Midbrain (tissue), 1 donor: ENCODE measurements at regions not wholly inside any gene's neighbourhood (a gene's known extent, or its start where the extent isn't known, plus 50 kb on each side); places are given as distances from the start of the nearest gene placed in this dataset.

Source experiments
- DNase-seq: peaks from one replicate; lab custom pipeline; 2025; lab: John Stamatoyannopoulos, UW

- no peak for DNase-seq
Observed at GRCh38 chr12:16681196-16681595, 75.2 kb upstream of the LMO3 start.

DNA sequence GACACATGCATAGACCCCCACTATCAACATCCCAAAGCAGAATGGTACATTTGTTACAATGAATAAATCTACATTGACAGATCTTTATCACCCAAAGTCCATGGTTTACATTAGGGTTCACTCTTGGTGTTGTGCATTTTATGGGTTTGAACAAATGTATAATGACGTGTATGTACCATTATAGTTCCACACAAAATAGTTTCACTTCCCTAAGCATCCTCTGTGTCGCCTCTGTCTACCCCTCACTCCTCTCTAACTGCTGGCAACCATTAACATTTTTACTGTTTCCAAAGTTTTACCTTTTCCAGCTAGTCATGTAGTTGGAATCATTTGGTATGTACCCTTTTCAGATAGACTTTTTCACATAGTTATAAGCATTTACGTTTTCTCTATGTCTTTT, 69.5 kb upstream of the LMO3 start:
- DNase-seq = no peak

- DNase-seq = no peak
Observed at GRCh38 chr12:16674885-16675284, 68.9 kb upstream of the LMO3 start.

DNA sequence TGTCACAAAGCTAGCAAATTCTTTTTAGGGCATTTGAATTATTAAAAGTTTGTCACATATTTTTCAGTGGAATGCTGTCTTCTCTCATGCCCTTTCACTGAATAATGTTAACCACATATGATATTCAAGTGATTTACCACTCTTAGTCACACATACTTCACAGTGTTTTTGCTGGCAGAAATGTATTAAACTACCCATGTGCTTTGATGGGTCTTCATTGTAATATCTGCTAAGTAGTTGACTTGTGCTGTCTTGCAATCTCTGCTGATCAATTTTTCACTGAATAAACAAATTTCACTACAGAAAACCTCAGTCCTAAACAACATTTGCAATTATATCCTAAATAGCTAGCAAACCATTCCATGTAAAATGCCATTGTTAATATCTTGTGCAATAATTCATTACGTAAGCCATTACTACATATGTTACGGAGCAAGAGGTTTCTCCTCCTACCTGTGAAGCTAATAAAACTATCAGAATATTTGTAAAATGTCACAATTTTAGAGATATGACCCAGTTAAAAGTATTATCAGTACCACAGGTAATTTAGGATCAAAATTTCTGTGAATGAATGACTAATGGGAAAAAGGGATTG, 64.6 kb upstream of the LMO3 start:
- DNase-seq = no peak

DNA sequence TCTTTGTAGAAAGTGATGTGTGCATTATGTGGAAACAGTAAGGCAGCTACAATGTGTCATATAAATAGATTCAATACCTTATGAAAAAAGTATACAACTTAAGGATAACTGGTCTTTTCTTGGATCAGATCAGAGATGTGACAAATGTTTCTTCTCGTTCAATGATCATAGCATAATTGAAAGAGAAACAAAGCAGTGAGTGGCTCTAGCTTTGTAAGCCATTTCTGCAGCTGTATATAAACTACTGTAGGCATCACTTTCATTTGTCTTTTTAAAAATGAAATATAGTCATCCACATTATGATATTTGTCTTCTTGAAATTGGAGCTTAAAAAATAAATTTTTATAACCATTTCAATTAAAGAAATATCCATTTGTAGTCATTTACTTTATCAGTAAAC, 63.8 kb upstream of the LMO3 start:
- DNase-seq = no peak

DNA sequence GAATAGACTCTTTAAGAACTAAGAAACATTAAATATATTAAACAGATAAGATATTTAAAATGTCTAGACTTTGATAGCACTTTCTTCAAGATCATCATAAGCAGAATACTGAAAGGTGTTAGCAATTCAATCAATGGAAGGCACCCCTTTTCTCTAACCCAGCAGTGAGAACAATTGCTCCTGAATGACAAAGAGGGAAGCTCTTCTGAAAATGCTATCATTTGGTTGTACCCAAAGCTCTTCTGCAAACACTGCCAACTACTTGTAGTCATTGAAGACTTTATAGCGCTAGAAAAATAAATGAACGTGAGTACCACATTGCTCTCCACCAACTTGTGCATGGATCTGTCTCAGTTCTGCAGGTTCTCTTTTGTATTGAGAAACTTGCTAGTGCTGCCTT, 62.2 kb upstream of the LMO3 start:
- no peak for DNase-seq

DNA sequence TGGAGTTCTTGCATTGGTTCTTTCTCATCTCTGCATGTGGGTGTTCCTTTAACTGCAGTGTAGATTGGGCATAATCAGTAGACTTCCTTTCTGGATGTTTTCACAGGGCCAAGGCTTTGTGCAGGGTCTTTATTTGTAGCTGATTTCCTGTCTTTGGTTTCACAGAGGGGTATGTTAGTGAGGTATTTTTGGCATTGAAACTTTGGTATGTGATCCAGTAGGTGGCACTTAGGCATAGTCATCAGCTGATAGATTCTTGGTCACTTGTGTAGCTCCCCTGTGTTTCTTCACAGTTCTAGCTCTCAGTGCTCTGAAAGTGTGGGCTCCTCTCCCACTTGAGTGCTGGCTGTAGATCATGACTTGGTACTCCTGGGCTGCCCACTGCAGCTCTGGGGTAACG, 52.7 kb upstream of the LMO3 start:
- no peak for DNase-seq
